Body of pancreas (tissue), 4 donors: ENCODE measurements at regions not wholly inside any gene's neighbourhood (a gene's known extent, or its start where the extent isn't known, plus 50 kb on each side); places are given as distances from the start of the nearest gene placed in this dataset.

Experiments
- CTCF ChIP-seq, 7 experiments: fragments of 450-650 bp in 4 of 7; fragments of 200-600 bp in 3 of 7; sonication (generic) in 3 of 7; IDR thresholded peaks; one replicate each; pipeline ENCODE4 v1.5.1; 2016 to 2019; ENCODE audit warnings: antibody characterized with exemption in 7 of 7
- POLR2A ChIP-seq, 3 donors: fragments of 450-650 bp; IDR thresholded peaks; one replicate each; pipeline ENCODE4 v1.6.1; 2016; ENCODE audit warnings: antibody characterized with exemption in 3 of 3, mild to moderate bottlenecking in 2 of 3

- TF ChIP-seq CTCF (IDR thresholded peaks at IDR 0.05) (no peak), POLR2A (IDR thresholded peaks at IDR 0.05) (no peak)
Observed at GRCh38 chr12:58033831-58034230, 92.5 kb downstream of the ATP23 start.
